GM12874 (cell line): ENCODE measurements at regions not wholly inside any gene's neighbourhood (a gene's known extent, or its start where the extent isn't known, plus 50 kb on each side); places are given as distances from the start of the nearest gene placed in this dataset.

Source experiments
- CTCF ChIP-seq: IDR thresholded peaks from 2 replicates; pipeline ENCODE4 v1.5.1; 2011; ENCODE audit warnings: low read depth, mild to moderate bottlenecking, control low read depth, low read length, moderate library complexity; ENCODE audit not compliant: insufficient read depth

- no peak for TF ChIP-seq CTCF
Observed at GRCh38 chr2:194854941-194855340, 802.1 kb upstream of the SLC39A10 start.

- no peak for TF ChIP-seq CTCF
Observed at GRCh38 chr2:194842871-194843270, 814.2 kb upstream of the SLC39A10 start.

- TF ChIP-seq CTCF, result no peak
Observed at GRCh38 chr2:194826241-194826640, 830.8 kb upstream of the SLC39A10 start.

GRCh38 chr2:194824450-194824849 lies 832.6 kb upstream of the SLC39A10 start:
- TF ChIP-seq CTCF, result no peak

GRCh38 chr2:194822657-194823056 lies 834.4 kb upstream of the SLC39A10 start:
- no peak for TF ChIP-seq CTCF

GRCh38 chr2:194822097-194822496 lies 834.9 kb upstream of the SLC39A10 start:
- TF ChIP-seq CTCF, result no peak

- TF ChIP-seq CTCF, result no peak
Observed at GRCh38 chr2:194819367-194819766, 837.7 kb upstream of the SLC39A10 start.

GRCh38 chr2:194815475-194815874 lies 841.6 kb upstream of the SLC39A10 start:
- no peak for TF ChIP-seq CTCF
